Neural cell (in vitro differentiated cells): ENCODE measurements at regions not wholly inside any gene's neighbourhood (a gene's known extent, or its start where the extent isn't known, plus 50 kb on each side); places are given as distances from the start of the nearest gene placed in this dataset.

Experiments used
- H2AFZ ChIP-seq: fragments of 200-600, 300-800 bp; sonication (generic), shearing (Covaris generic); 2 replicates; pipeline ENCODE4 v1.6.0; 2014; ENCODE audit warnings: low read depth, mild to moderate bottlenecking, antibody characterized with exemption, low read length, moderate library complexity
- H3F3A ChIP-seq: fragments of 200-600 bp; shearing (Covaris generic); 2 replicates; pipeline ENCODE4 v1.6.1; 2016; ENCODE audit warnings: mild to moderate bottlenecking, moderate library complexity, mixed read lengths, antibody characterized with exemption, low read length; ENCODE audit not compliant: insufficient read depth, poor library complexity, severe bottlenecking
- H3K27ac ChIP-seq: fragments of 200-600, 300-800 bp; sonication (generic), shearing (Covaris generic); 2 replicates; pipeline ENCODE4 v1.5.1; 2014; ENCODE audit warnings: mild to moderate bottlenecking, low read length, moderate library complexity
- H3K27me3 ChIP-seq: fragments of 300-800, 200-600 bp; sonication (generic), shearing (Covaris generic); 2 replicates; pipeline ENCODE4 v1.6.0; 2014; ENCODE audit warnings: mild to moderate bottlenecking, low read depth, low read length, moderate library complexity; ENCODE audit not compliant: insufficient read depth
- H3K36me3 ChIP-seq: fragments of 300-800, 200-600 bp; sonication (generic), shearing (Covaris generic); 2 replicates; pipeline ENCODE4 v1.5.1; 2014; ENCODE audit warnings: mild to moderate bottlenecking, antibody characterized with exemption, low read length, moderate library complexity; ENCODE audit not compliant: insufficient read depth
- H3K4me2 ChIP-seq: fragments of 300-800, 200-600 bp; sonication (generic), shearing (Covaris generic); 2 replicates; pipeline ENCODE4 v1.6.0; 2014; ENCODE audit warnings: mild to moderate bottlenecking, low read length
- H3K4me3 ChIP-seq: fragments of 300-800, 200-600 bp; sonication (generic), shearing (Covaris generic); 2 replicates; pipeline ENCODE4 v1.5.1; 2014; ENCODE audit warnings: mild to moderate bottlenecking, low read length, moderate library complexity
- H3K79me2 ChIP-seq: fragments of 200-600 bp; shearing (Covaris generic); replicated peaks from 2 replicates; pipeline ENCODE4 v1.6.0; 2014; ENCODE audit warnings: mild to moderate bottlenecking, low read length, moderate library complexity; ENCODE audit not compliant: insufficient read depth
- H3K9ac ChIP-seq: fragments of 300-800, 200-600 bp; sonication (generic), shearing (Covaris generic); 2 replicates; pipeline ENCODE4 v1.6.1; 2016; ENCODE audit warnings: mild to moderate bottlenecking, low read length, mixed read lengths
- H3K9me2 ChIP-seq: fragments of 200-600 bp; shearing (Covaris generic); 2 replicates; pipeline ENCODE4 v1.6.1; 2016; ENCODE audit warnings: mild to moderate bottlenecking, low read length, mixed read lengths; ENCODE audit not compliant: insufficient read depth
- H3K9me3 ChIP-seq: fragments of 200-600, 300-800 bp; sonication (generic), shearing (Covaris generic); 2 replicates; pipeline ENCODE4 v1.6.1; 2016; ENCODE audit warnings: mild to moderate bottlenecking, mixed run types, low read length, moderate library complexity, mixed read lengths
- H4K20me1 ChIP-seq: fragments of 200-600 bp; shearing (Covaris generic); 2 replicates; pipeline ENCODE4 v1.6.1; 2016; ENCODE audit warnings: mild to moderate bottlenecking, mixed run types; ENCODE audit not compliant: insufficient read depth
- EP300 ChIP-seq: fragments of 450-650 bp; conservative IDR thresholded peaks from 2 replicates; pipeline ENCODE4 v1.6.1; 2014; ENCODE audit warnings: antibody characterized with exemption, mild to moderate bottlenecking, moderate library complexity; ENCODE audit not compliant: poor library complexity, severe bottlenecking
- EZH2 ChIP-seq: fragments of 200-600, 300-800 bp; shearing (Covaris generic), sonication (generic); IDR thresholded peaks from 2 replicates; pipeline ENCODE4 v1.6.1; 2014; ENCODE audit warnings: antibody characterized with exemption, low read length, borderline replicate concordance, mild to moderate bottlenecking; ENCODE audit not compliant: insufficient read depth, poor library complexity, severe bottlenecking
- MXI1 ChIP-seq: fragments of 450-650 bp; conservative IDR thresholded peaks from 2 replicates; pipeline ENCODE4 v1.6.1; 2014; ENCODE audit warnings: antibody characterized with exemption, mild to moderate bottlenecking; ENCODE audit not compliant: poor library complexity, severe bottlenecking
- POLR2AphosphoS5 ChIP-seq: IDR thresholded peaks from 2 replicates; pipeline ENCODE4 v1.6.1; 2012
- RAD21 ChIP-seq: fragments of 450-650 bp; conservative IDR thresholded peaks from 2 replicates; pipeline ENCODE4 v1.6.1; 2014; ENCODE audit warnings: antibody characterized with exemption, mild to moderate bottlenecking, moderate library complexity
- SMC3 ChIP-seq: fragments of 450-650 bp; conservative IDR thresholded peaks from 2 replicates; pipeline ENCODE4 v1.6.1; 2014; ENCODE audit warnings: antibody characterized with exemption, mild to moderate bottlenecking, moderate library complexity; ENCODE audit not compliant: poor library complexity
- TAF1 ChIP-seq: IDR thresholded peaks from 2 replicates; pipeline ENCODE4 v1.6.1; 2012; ENCODE audit warnings: low read depth
- TF ChIP-seq, protein P1 (sequence below): IDR thresholded peaks from 2 replicates; pipeline ENCODE4 v1.6.1; 2012; ENCODE audit warnings: borderline replicate concordance
- TF ChIP-seq, protein P2 (sequence below): fragments of 450-650 bp; IDR thresholded peaks from 2 replicates; pipeline ENCODE4 v1.5.1; 2014; ENCODE audit warnings: antibody characterized with exemption, mild to moderate bottlenecking, moderate library complexity; ENCODE audit not compliant: poor library complexity, severe bottlenecking

DNA sequence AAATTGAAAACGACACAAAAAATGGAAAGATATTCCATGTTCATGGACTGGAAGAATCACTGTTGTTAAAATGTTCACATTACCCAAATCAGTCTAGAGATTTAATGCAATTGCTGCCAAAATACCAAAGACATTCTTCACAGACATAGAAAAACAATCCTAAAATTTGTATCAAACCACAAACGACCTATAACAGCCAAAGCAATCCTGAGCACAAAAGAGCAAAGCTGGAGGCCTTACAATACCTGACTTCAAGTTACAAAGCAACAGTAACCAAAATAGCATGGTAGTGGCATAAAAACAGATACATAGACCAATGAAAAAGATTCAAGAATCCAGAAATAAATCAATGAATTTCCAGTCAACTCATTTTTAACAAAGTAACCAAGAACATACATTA lies 1077.3 kb downstream of the KCNT2 start:
- no peak overlapping the region for H2AFZ ChIP-seq
- TF ChIP-seq, protein P1, sequence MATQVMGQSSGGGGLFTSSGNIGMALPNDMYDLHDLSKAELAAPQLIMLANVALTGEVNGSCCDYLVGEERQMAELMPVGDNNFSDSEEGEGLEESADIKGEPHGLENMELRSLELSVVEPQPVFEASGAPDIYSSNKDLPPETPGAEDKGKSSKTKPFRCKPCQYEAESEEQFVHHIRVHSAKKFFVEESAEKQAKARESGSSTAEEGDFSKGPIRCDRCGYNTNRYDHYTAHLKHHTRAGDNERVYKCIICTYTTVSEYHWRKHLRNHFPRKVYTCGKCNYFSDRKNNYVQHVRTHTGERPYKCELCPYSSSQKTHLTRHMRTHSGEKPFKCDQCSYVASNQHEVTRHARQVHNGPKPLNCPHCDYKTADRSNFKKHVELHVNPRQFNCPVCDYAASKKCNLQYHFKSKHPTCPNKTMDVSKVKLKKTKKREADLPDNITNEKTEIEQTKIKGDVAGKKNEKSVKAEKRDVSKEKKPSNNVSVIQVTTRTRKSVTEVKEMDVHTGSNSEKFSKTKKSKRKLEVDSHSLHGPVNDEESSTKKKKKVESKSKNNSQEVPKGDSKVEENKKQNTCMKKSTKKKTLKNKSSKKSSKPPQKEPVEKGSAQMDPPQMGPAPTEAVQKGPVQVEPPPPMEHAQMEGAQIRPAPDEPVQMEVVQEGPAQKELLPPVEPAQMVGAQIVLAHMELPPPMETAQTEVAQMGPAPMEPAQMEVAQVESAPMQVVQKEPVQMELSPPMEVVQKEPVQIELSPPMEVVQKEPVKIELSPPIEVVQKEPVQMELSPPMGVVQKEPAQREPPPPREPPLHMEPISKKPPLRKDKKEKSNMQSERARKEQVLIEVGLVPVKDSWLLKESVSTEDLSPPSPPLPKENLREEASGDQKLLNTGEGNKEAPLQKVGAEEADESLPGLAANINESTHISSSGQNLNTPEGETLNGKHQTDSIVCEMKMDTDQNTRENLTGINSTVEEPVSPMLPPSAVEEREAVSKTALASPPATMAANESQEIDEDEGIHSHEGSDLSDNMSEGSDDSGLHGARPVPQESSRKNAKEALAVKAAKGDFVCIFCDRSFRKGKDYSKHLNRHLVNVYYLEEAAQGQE, result no peak
- no peak for TF ChIP-seq MXI1
- TF ChIP-seq, protein P2, sequence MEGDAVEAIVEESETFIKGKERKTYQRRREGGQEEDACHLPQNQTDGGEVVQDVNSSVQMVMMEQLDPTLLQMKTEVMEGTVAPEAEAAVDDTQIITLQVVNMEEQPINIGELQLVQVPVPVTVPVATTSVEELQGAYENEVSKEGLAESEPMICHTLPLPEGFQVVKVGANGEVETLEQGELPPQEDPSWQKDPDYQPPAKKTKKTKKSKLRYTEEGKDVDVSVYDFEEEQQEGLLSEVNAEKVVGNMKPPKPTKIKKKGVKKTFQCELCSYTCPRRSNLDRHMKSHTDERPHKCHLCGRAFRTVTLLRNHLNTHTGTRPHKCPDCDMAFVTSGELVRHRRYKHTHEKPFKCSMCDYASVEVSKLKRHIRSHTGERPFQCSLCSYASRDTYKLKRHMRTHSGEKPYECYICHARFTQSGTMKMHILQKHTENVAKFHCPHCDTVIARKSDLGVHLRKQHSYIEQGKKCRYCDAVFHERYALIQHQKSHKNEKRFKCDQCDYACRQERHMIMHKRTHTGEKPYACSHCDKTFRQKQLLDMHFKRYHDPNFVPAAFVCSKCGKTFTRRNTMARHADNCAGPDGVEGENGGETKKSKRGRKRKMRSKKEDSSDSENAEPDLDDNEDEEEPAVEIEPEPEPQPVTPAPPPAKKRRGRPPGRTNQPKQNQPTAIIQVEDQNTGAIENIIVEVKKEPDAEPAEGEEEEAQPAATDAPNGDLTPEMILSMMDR, result no peak
- H3K27ac ChIP-seq, result no peak overlapping the region
- no peaks in the 10 kb centered on the region for H3K9me2 ChIP-seq
- H3F3A ChIP-seq, result no peaks in the 10 kb centered on the region
- H3K9ac ChIP-seq, result no peak overlapping the region
- H3K4me2 ChIP-seq, result no peak overlapping the region
- H3K79me2 ChIP-seq, result no peaks in the 10 kb centered on the region
- H4K20me1 ChIP-seq, result no peaks in the 10 kb centered on the region
- H3K9me3 ChIP-seq, result no peaks in the 10 kb centered on the region
- H3K4me3 ChIP-seq, result no peak overlapping the region
- no peaks in the 10 kb centered on the region for H3K36me3 ChIP-seq
- H3K27me3 ChIP-seq, result no peaks in the 10 kb centered on the region

DNA sequence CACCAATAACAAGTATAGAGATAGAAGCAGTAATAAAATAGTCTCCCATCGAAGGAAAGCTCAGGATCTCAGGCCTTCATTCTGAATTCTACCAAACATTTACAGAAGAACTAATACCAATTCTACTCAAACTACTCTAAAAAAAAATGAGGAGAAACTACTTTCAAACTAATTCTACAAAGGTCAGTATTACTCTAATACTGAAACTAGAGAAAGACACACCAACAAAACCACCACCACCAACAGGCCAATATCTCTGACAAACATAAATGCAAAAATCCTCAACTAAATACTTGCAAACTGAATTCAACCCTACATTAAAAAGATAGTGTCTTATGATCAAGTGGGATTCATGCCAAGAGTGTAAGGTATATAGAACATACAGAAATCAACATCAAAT lies 1078.4 kb downstream of the KCNT2 start:
- no peak overlapping the region for H3K4me3 ChIP-seq
- H3K4me2 ChIP-seq, result no peak overlapping the region
- no peaks in the 10 kb centered on the region for H4K20me1 ChIP-seq
- no peaks in the 10 kb centered on the region for H3K27me3 ChIP-seq
- no peaks in the 10 kb centered on the region for H3K36me3 ChIP-seq
- no peaks in the 10 kb centered on the region for H3K9me2 ChIP-seq
- no peak overlapping the region for H2AFZ ChIP-seq
- no peak overlapping the region for H3K27ac ChIP-seq
- H3F3A ChIP-seq, result no peaks in the 10 kb centered on the region
- no peak overlapping the region for H3K9ac ChIP-seq
- TF ChIP-seq, protein P2, result no peak
- TF ChIP-seq SMC3 (no peak), POLR2AphosphoS5 (no peak), MXI1 (no peak), EP300 (no peak), EZH2 (no peak), TAF1 (no peak), RAD21 (no peak)
- TF ChIP-seq, protein P1, result no peak
- no peaks in the 10 kb centered on the region for H3K9me3 ChIP-seq
- no peaks in the 10 kb centered on the region for H3K79me2 ChIP-seq
